Skeletal muscle satellite cell (primary cell): ENCODE measurements at regions not wholly inside any gene's neighbourhood (a gene's known extent, or its start where the extent isn't known, plus 50 kb on each side); places are given as distances from the start of the nearest gene placed in this dataset.
"Not testable (repeated sequence)": the region's sequence is repeated elsewhere in the genome, so short reads cannot be mapped to it uniquely, and the experiment has no call there.

ENCODE experiments used
- H3K27me3 ChIP-seq: 2 replicates; pipeline ENCODE4 v1.7.0; 2013; ENCODE audit warnings: low read length; ENCODE audit not compliant: control insufficient read depth, insufficient read depth
- H3K36me3 ChIP-seq: 2 replicates; pipeline ENCODE4 v1.7.0; 2013; ENCODE audit warnings: mild to moderate bottlenecking, control low read depth, low read length; ENCODE audit not compliant: insufficient read depth
- H3K4me1 ChIP-seq: 2 replicates; pipeline ENCODE4 v1.7.0; 2013; ENCODE audit warnings: low read length; ENCODE audit not compliant: control insufficient read depth, insufficient read depth
- H3K4me2 ChIP-seq: 2 replicates; pipeline ENCODE4 v1.7.0; 2013; ENCODE audit warnings: mild to moderate bottlenecking, low read length
- H3K4me3 ChIP-seq: 2 replicates; pipeline ENCODE4 v1.7.0; 2013; ENCODE audit warnings: low read length
- H3K9ac ChIP-seq: 2 replicates; pipeline ENCODE4 v1.7.0; 2013; ENCODE audit warnings: mild to moderate bottlenecking, low read depth, low read length, moderate library complexity
- H3K9me3 ChIP-seq: replicated peaks from 2 replicates; pipeline ENCODE4 v1.7.0; 2013; ENCODE audit warnings: mild to moderate bottlenecking, control low read depth, low read length

GRCh38 chr17:20633268-20634059, 53.9 kb downstream of the CDRT15L2 start:
- not testable (repeated sequence) for H3K36me3 ChIP-seq

DNA sequence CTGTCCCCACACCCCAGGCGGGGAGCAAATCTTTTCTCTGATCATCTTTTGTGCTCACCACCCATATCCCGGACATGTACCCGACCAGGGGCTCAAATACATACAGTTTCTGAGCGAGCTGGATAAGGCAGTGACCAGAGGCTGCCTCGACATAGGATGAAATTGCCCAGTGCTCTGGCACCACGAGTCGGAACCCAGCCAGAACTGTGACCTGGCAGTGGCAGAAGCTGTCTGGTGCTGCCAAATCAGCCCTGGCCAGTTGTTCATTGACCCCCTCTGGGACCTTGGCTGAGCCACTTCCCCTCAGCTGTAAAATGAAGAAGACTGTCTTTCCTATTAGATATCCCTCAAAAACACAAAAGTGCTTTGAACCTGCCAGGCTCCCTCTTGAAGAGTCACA, 60.6 kb downstream of the CDRT15L2 start:
- not testable (repeated sequence) for H3K4me2 ChIP-seq, H3K4me1 ChIP-seq, H3K4me3 ChIP-seq, H3K9me3 ChIP-seq, H3K27me3 ChIP-seq, H3K9ac ChIP-seq, H3K36me3 ChIP-seq

More at GRCh38 chr17:20633268-20634059, 53.9 kb downstream of the CDRT15L2 start:
- not testable (repeated sequence) for H3K4me3 ChIP-seq, H3K4me2 ChIP-seq, H3K4me1 ChIP-seq, H3K27me3 ChIP-seq, H3K9ac ChIP-seq, H3K9me3 ChIP-seq

GRCh38 chr17:20646661-20647272, 67.2 kb downstream of the CDRT15L2 start:
- not testable (repeated sequence) for H3K4me3 ChIP-seq, H3K36me3 ChIP-seq, H3K9ac ChIP-seq, H3K4me2 ChIP-seq, H3K27me3 ChIP-seq, H3K4me1 ChIP-seq, H3K9me3 ChIP-seq

DNA sequence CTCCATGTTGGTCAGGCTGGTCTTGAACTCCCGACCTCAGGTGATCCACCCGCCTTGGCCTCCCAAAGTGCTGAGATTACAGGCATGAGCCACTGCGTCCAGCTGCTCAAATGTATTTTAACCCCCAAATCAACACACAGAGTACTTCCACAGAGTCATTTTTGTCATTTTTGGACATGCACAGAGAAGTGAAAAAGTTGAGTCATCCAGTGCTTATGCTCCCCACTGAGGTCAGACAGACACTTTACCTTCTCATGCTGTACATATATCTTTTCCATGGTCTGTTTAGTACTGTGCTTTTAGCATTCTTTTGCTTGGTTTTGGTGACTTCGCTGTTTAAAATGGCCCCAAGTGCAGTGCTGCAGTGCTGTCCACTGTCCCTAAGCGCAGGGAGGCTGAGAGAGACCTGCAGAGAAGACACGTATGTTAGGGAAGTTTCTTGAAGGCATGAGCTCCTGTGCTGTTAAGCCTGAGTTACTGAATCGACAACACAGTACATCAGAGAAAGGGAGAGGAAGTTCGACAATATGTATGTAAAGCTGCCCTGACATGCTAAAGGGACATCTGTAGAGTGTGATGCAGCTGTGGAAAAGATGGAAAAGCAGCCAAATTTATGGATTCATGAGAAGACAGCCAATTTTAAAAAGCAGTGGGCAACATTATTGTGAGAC, 69.7 kb downstream of the CDRT15L2 start:
- H3K9me3 ChIP-seq, H3K27me3 ChIP-seq, H3K9ac ChIP-seq, H3K36me3 ChIP-seq, H3K4me3 ChIP-seq, H3K4me2 ChIP-seq, H3K4me1 ChIP-seq: not testable (repeated sequence)

DNA sequence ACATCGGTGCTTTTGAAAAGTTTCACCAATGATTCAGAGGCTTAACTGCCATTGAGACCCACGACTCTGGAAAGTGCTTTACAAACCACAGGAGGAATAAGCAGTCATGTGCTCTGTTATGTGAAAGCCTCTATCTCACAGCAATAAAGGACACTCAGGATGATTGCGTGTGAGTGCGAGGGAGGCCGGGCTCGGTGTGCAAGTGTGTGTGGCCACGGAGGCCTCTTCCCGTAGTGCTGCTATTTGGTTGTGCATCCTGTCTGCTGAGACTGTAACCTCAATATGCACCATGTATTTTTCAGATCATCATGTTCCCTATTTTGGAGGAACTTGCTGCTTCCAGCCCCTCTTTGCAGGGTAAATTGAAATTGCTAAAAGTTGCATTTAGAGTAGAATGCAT, 71.5 kb downstream of the CDRT15L2 start:
- H3K27me3 ChIP-seq, H3K9ac ChIP-seq, H3K4me2 ChIP-seq, H3K4me3 ChIP-seq, H3K36me3 ChIP-seq, H3K4me1 ChIP-seq, H3K9me3 ChIP-seq: not testable (repeated sequence)

DNA sequence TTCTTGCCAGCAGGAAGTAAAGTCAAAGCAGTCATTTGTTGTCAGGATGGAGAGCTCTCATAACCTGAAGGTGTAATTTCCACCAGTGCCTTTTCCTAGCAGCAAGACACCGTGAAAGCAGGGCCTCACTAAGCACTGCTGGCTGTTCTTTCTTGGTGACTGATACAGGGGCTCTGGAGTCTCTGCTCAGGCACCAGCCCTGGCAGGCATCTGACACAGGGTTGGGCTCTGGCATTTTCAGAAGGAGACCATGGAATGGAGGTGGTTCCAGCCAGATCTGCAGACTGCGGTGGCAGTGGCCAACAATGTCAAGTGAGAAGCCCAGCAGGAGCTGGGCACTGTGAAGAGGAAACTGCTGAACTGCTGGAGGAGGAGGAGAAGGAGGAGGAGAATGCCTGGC, 72.2 kb downstream of the CDRT15L2 start:
- H3K4me1 ChIP-seq, H3K36me3 ChIP-seq, H3K9me3 ChIP-seq, H3K27me3 ChIP-seq, H3K4me2 ChIP-seq, H3K4me3 ChIP-seq, H3K9ac ChIP-seq: not testable (repeated sequence)

DNA sequence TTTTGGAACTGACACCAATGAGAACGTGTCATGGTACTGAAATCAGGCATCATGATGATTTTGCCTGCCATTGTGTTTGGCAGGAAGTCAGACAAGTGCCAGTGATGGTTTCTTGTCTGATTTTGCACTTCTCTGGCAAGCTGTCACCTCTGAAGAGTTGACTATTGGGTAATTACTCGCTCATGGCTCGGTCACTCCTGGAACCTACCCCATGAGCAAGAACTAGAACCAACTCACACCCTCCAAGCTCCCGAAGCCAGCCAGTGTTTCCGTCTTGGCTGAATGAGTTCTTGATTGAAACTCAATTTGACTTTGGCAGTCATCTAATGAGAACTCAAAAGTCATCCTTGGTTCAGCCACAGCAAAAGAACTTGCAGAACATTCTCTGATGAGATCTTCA, 73.9 kb downstream of the CDRT15L2 start:
- H3K36me3 ChIP-seq, H3K27me3 ChIP-seq, H3K4me3 ChIP-seq, H3K9me3 ChIP-seq, H3K4me2 ChIP-seq, H3K4me1 ChIP-seq, H3K9ac ChIP-seq: not testable (repeated sequence)

GRCh38 chr17:20654114-20654513, 74.6 kb downstream of the CDRT15L2 start:
- not testable (repeated sequence) for H3K4me2 ChIP-seq, H3K27me3 ChIP-seq, H3K9me3 ChIP-seq, H3K4me1 ChIP-seq, H3K9ac ChIP-seq, H3K4me3 ChIP-seq, H3K36me3 ChIP-seq

- not testable (repeated sequence) for H3K27me3 ChIP-seq, H3K4me2 ChIP-seq, H3K9ac ChIP-seq, H3K9me3 ChIP-seq, H3K4me3 ChIP-seq, H3K36me3 ChIP-seq, H3K4me1 ChIP-seq
Observed at GRCh38 chr17:20654575-20654974, 75.1 kb downstream of the CDRT15L2 start.

DNA sequence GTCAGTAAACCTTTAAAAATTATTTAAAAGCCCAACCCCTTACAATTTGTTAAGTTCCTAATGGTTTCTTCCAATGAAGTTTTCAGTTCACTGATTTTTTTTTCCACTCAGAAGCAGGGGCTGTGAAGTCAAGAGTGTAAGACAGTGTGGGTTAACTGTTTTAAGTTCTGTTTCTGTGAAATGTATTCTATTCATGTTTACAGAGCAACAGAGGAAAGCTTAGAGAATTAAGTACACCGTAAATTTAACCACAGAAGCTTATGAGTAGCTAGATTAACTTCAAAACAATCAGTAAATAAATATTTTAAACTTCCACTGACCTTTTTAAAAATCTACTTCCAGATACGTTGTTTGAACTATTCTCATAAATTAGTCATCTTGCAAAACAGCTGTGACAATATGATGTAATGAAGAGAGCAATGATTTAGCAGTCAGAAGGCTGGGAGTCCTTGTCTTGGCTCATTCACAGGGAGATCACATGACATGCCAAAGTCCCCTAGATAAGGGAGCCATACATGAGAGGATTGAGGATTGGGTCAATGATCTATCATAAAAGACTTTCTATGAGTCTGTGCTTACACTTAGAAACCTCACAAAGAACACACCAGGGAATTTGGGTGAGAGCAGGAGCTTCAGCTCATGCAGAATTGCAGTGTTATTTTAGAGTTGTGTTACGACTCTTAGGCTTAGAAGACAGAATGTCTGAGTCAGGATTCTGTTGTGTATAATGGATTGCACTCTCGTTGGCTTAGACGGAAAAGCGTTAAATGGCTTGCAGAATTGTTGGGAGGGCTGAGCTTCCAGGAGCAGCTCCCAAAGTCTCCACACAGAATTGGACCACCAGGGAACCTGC, 85.8 kb downstream of the CDRT15L2 start:
- not testable (repeated sequence) for H3K4me1 ChIP-seq, H3K27me3 ChIP-seq, H3K4me2 ChIP-seq, H3K4me3 ChIP-seq, H3K9me3 ChIP-seq, H3K36me3 ChIP-seq
- peak overlapping the region; percentile 4 for H3K9ac ChIP-seq

- not testable (repeated sequence) for H3K4me1 ChIP-seq, H3K9ac ChIP-seq, H3K9me3 ChIP-seq, H3K36me3 ChIP-seq, H3K4me3 ChIP-seq, H3K4me2 ChIP-seq, H3K27me3 ChIP-seq
Observed at GRCh38 chr17:20666689-20667088, 87.2 kb downstream of the CDRT15L2 start.
